ENCODE measurements at regions not wholly inside any gene's neighbourhood (a gene's known extent, or its start where the extent isn't known, plus 50 kb on each side); places are given as distances from the start of the nearest gene placed in this dataset.

DNA sequence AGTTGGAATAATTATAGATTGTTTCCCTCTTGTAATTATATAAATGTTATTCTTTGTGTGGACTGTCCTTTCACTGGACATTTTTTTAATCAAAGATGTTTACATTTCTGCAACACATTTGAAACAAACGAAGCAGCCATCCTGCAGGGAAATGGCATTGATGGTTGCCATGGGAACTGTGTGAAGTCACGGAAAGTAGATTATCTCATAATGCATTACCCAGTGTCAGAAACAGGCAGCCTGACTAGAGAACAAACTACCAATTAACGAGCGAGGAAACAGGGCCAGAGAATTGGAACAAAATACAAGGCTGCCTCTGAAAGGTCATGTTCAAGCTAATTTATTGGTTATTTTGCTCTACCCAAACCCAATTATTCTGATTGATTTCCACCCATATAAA lies 96.9 kb upstream of the LARGE1 start:
- Histone ChIP-seq H3K36me3 (ENCODE audit: control insufficient read depth, insufficient read depth, low read length) (no peaks in the 10 kb centered on the region), H3K9me3 (ENCODE audit: control insufficient read depth in 2 of 2, low read length in 2 of 2) (peaks cover 4 to 6% of the 10 kb centered on the region in 2 experiments), H3K27me3 (ENCODE audit: control insufficient read depth, insufficient read depth, low read length) (no peaks in the 10 kb centered on the region), H3K4me1 (ENCODE audit: control insufficient read depth, insufficient read depth, low read length, poor library complexity, severe bottlenecking) (no peaks in the 10 kb centered on the region), H3K4me3 (ENCODE audit: low read depth, low read length) (no peak overlapping the region), H3K27ac (ENCODE audit: insufficient read depth, low read length, poor library complexity, severe bottlenecking) (no peak overlapping the region)
- Mint-ChIP-seq H3K27me3 (no peaks in the 10 kb centered on the region), H3K27ac (no peak overlapping the region), H3K36me3 (no peaks in the 10 kb centered on the region), H3K4me3 (no peak overlapping the region), H3K4me1 (no peaks in the 10 kb centered on the region), H3K9me3 (peaks cover 0 to 18% (median 8%) of the 10 kb centered on the region in 7 donors)
- ATAC-seq (ENCODE audit: low read depth in 2 of 2) (no peak), DNase-seq (no peak)

- Histone ChIP-seq H3K27me3 (ENCODE audit: control insufficient read depth, insufficient read depth, low read length) (no peaks in the 10 kb centered on the region), H3K36me3 (ENCODE audit: control insufficient read depth, insufficient read depth, low read length) (no peaks in the 10 kb centered on the region), H3K4me3 (ENCODE audit: low read depth, low read length) (no peak overlapping the region), H3K9me3 (ENCODE audit: control insufficient read depth in 2 of 2, low read length in 2 of 2) (peaks cover 3 to 4% of the 10 kb centered on the region in 2 experiments), H3K4me1 (ENCODE audit: control insufficient read depth, insufficient read depth, low read length, poor library complexity, severe bottlenecking) (no peaks in the 10 kb centered on the region), H3K27ac (ENCODE audit: insufficient read depth, low read length, poor library complexity, severe bottlenecking) (no peak overlapping the region)
- no peaks in the 10 kb centered on the region for H3K36me3 Mint-ChIP-seq
- H3K4me1 Mint-ChIP-seq, result no peaks in the 10 kb centered on the region
- H3K4me3 Mint-ChIP-seq, result no peak overlapping the region
- ATAC-seq (ENCODE audit: low read depth in 2 of 2) (no peak), DNase-seq (no peak)
- no peak overlapping the region for H3K27ac Mint-ChIP-seq
- peaks cover 0 to 17% (median 8%) of the 10 kb centered on the region in 7 donors for H3K9me3 Mint-ChIP-seq
- H3K27me3 Mint-ChIP-seq, result no peaks in the 10 kb centered on the region
Observed at GRCh38 chr22:34019190-34019845, 99.0 kb upstream of the LARGE1 start.

DNA sequence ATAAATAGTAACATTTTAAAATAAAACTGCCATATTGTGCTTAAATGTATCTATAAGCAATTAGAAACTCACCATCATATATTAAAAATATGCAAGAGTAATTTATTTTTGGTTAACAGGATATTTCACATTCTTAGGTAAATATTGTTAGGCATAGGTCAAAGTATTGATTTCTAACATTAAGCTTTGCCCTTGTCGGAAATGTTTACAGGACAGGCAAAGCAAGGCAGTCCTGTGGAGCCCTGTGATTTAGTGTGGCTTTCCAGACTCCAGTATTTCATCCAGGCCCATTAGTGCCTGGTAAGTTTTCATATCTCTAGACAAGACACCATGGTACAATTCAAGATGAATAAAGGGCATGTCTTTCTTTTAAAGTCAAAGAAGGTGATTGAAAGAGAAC lies 114.9 kb upstream of the LARGE1 start:
- H3K9me3 Mint-ChIP-seq, result peaks cover 0 to 13% (median 5%) of the 10 kb centered on the region in 7 donors
- no peak for ATAC-seq (ENCODE audit: low read depth in 2 of 2)

GRCh38 chr22:34036931-34037330 lies 116.7 kb upstream of the LARGE1 start:
- no peak overlapping the region for H3K27ac Mint-ChIP-seq
- no peaks in the 10 kb centered on the region for H3K27me3 ChIP-seq (ENCODE audit: control insufficient read depth, insufficient read depth, low read length)
- H3K9me3 Mint-ChIP-seq, result peaks cover 0 to 13% (median 8%) of the 10 kb centered on the region in 7 donors
- no peak overlapping the region for H3K4me3 Mint-ChIP-seq
- no peaks in the 10 kb centered on the region for H3K27me3 Mint-ChIP-seq
- no peaks in the 10 kb centered on the region for H3K9me3 ChIP-seq (ENCODE audit: control insufficient read depth in 2 of 2, low read length in 2 of 2)
- no peaks in the 10 kb centered on the region for H3K4me1 ChIP-seq (ENCODE audit: control insufficient read depth, insufficient read depth, low read length, poor library complexity, severe bottlenecking)
- no peak for ATAC-seq (ENCODE audit: low read depth in 2 of 2)
- H3K36me3 ChIP-seq (ENCODE audit: control insufficient read depth, insufficient read depth, low read length), result no peaks in the 10 kb centered on the region
- no peak overlapping the region for H3K27ac ChIP-seq (ENCODE audit: insufficient read depth, low read length, poor library complexity, severe bottlenecking)
- H3K36me3 Mint-ChIP-seq, result no peaks in the 10 kb centered on the region
- H3K4me1 Mint-ChIP-seq, result no peaks in the 10 kb centered on the region
- no peak for DNase-seq
- H3K4me3 ChIP-seq (ENCODE audit: low read depth, low read length), result no peak overlapping the region

More for the DNA sequence above, 114.9 kb upstream of the LARGE1 start:
- Histone ChIP-seq H3K9me3 (ENCODE audit: control insufficient read depth in 2 of 2, low read length in 2 of 2) (no peaks in the 10 kb centered on the region), H3K27me3 (ENCODE audit: control insufficient read depth, insufficient read depth, low read length) (no peaks in the 10 kb centered on the region), H3K4me3 (ENCODE audit: low read depth, low read length) (no peak overlapping the region), H3K4me1 (ENCODE audit: control insufficient read depth, insufficient read depth, low read length, poor library complexity, severe bottlenecking) (no peaks in the 10 kb centered on the region), H3K36me3 (ENCODE audit: control insufficient read depth, insufficient read depth, low read length) (no peaks in the 10 kb centered on the region), H3K27ac (ENCODE audit: insufficient read depth, low read length, poor library complexity, severe bottlenecking) (no peak overlapping the region)
- DNase-seq, result no peak
- H3K27me3 Mint-ChIP-seq, result no peaks in the 10 kb centered on the region
- H3K36me3 Mint-ChIP-seq, result no peaks in the 10 kb centered on the region
- H3K4me3 Mint-ChIP-seq, result no peak overlapping the region
- H3K4me1 Mint-ChIP-seq, result no peaks in the 10 kb centered on the region
- no peak overlapping the region for H3K27ac Mint-ChIP-seq

- no peaks in the 10 kb centered on the region for H3K36me3 ChIP-seq (ENCODE audit: control insufficient read depth, insufficient read depth, low read length)
- Mint-ChIP-seq H3K27ac (no peak overlapping the region), H3K4me1 (no peaks in the 10 kb centered on the region), H3K9me3 (peaks cover 0 to 14% (median 10%) of the 10 kb centered on the region in 7 donors), H3K27me3 (no peaks in the 10 kb centered on the region), H3K36me3 (no peaks in the 10 kb centered on the region), H3K4me3 (no peak overlapping the region)
- H3K4me3 ChIP-seq (ENCODE audit: low read depth, low read length), result no peak overlapping the region
- H3K4me1 ChIP-seq (ENCODE audit: control insufficient read depth, insufficient read depth, low read length, poor library complexity, severe bottlenecking), result no peaks in the 10 kb centered on the region
- no peak overlapping the region for H3K27ac ChIP-seq (ENCODE audit: insufficient read depth, low read length, poor library complexity, severe bottlenecking)
- ATAC-seq (ENCODE audit: low read depth in 2 of 2), result no peak
- no peaks in the 10 kb centered on the region for H3K27me3 ChIP-seq (ENCODE audit: control insufficient read depth, insufficient read depth, low read length)
- no peaks in the 10 kb centered on the region for H3K9me3 ChIP-seq (ENCODE audit: control insufficient read depth in 2 of 2, low read length in 2 of 2)
- no peak for DNase-seq
Observed at GRCh38 chr22:34038801-34039555, 118.7 kb upstream of the LARGE1 start.

GRCh38 chr22:34045311-34045710 lies 125.0 kb upstream of the LARGE1 start:
- Histone ChIP-seq H3K4me3 (ENCODE audit: low read depth, low read length) (no peak overlapping the region), H3K36me3 (ENCODE audit: control insufficient read depth, insufficient read depth, low read length) (no peaks in the 10 kb centered on the region), H3K9me3 (ENCODE audit: control insufficient read depth in 2 of 2, low read length in 2 of 2) (no peaks in the 10 kb centered on the region), H3K27ac (ENCODE audit: insufficient read depth, low read length, poor library complexity, severe bottlenecking) (no peak overlapping the region), H3K27me3 (ENCODE audit: control insufficient read depth, insufficient read depth, low read length) (no peaks in the 10 kb centered on the region), H3K4me1 (ENCODE audit: control insufficient read depth, insufficient read depth, low read length, poor library complexity, severe bottlenecking) (no peaks in the 10 kb centered on the region)
- H3K9me3 Mint-ChIP-seq, result peaks cover 0 to 21% (median 5%) of the 10 kb centered on the region in 7 donors
- H3K4me1 Mint-ChIP-seq, result no peaks in the 10 kb centered on the region
- H3K27me3 Mint-ChIP-seq, result no peaks in the 10 kb centered on the region
- H3K27ac Mint-ChIP-seq, result no peak overlapping the region
- ATAC-seq (ENCODE audit: low read depth in 2 of 2) (no peak), DNase-seq (no peak)
- no peaks in the 10 kb centered on the region for H3K36me3 Mint-ChIP-seq
- H3K4me3 Mint-ChIP-seq, result no peak overlapping the region

GRCh38 chr22:34055525-34056200 lies 135.4 kb upstream of the LARGE1 start:
- Mint-ChIP-seq H3K4me3 (no peak overlapping the region), H3K4me1 (no peaks in the 10 kb centered on the region), H3K27me3 (no peaks in the 10 kb centered on the region), H3K9me3 (peaks cover 2 to 9% (median 6%) of the 10 kb centered on the region in 7 donors), H3K36me3 (no peaks in the 10 kb centered on the region), H3K27ac (no peak overlapping the region)
- Histone ChIP-seq H3K27ac (ENCODE audit: insufficient read depth, low read length, poor library complexity, severe bottlenecking) (no peak overlapping the region), H3K27me3 (ENCODE audit: control insufficient read depth, insufficient read depth, low read length) (no peaks in the 10 kb centered on the region), H3K9me3 (ENCODE audit: control insufficient read depth in 2 of 2, low read length in 2 of 2) (peaks cover 0 to 2% of the 10 kb centered on the region in 2 experiments), H3K4me1 (ENCODE audit: control insufficient read depth, insufficient read depth, low read length, poor library complexity, severe bottlenecking) (no peaks in the 10 kb centered on the region), H3K4me3 (ENCODE audit: low read depth, low read length) (no peak overlapping the region), H3K36me3 (ENCODE audit: control insufficient read depth, insufficient read depth, low read length) (no peaks in the 10 kb centered on the region)
- peak in 1 of 3 donors; percentile 0 for DNase-seq
- ATAC-seq (ENCODE audit: low read depth in 2 of 2), result no peak

Data from CD4-positive, CD25-positive, alpha-beta regulatory T cell (primary cell).